ENCODE measurements at regions not wholly inside any gene's neighbourhood (a gene's known extent, or its start where the extent isn't known, plus 50 kb on each side); places are given as distances from the start of the nearest gene placed in this dataset.

DNA sequence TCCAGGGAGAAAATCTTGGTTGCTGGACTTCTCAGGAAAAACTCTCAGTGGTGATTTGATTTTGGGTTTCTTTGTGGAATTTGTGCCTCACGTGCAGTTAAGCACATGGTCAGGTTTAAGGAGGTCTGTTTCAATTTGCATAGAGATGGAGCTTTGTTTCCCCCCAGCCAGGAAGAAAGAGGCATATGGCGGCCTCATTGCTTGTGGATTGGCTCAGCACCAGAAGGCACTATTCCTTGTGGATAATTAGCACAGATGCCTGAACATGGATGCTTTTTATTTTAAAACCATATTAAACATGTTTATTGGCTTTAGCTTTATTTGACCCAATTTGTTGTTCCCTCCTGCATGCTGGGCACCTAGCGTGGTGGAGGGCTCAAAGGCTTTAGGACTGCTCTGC is 125.1 kb upstream of the RGMA start:
- no peaks in the 10 kb centered on the region for H3K4me1 Mint-ChIP-seq
- H3K27ac Mint-ChIP-seq (ENCODE audit: unreplicated experiment), result no peak overlapping the region
- DNase-seq (ENCODE audit: low read depth, low spot score), result no peak
- H3K9me3 Mint-ChIP-seq, result peaks cover 3% of the 10 kb centered on the region
- no peaks in the 10 kb centered on the region for H3K36me3 Mint-ChIP-seq (ENCODE audit: low read depth)
- TF ChIP-seq, protein P1, sequence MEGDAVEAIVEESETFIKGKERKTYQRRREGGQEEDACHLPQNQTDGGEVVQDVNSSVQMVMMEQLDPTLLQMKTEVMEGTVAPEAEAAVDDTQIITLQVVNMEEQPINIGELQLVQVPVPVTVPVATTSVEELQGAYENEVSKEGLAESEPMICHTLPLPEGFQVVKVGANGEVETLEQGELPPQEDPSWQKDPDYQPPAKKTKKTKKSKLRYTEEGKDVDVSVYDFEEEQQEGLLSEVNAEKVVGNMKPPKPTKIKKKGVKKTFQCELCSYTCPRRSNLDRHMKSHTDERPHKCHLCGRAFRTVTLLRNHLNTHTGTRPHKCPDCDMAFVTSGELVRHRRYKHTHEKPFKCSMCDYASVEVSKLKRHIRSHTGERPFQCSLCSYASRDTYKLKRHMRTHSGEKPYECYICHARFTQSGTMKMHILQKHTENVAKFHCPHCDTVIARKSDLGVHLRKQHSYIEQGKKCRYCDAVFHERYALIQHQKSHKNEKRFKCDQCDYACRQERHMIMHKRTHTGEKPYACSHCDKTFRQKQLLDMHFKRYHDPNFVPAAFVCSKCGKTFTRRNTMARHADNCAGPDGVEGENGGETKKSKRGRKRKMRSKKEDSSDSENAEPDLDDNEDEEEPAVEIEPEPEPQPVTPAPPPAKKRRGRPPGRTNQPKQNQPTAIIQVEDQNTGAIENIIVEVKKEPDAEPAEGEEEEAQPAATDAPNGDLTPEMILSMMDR (conservative IDR thresholded peaks at IDR 0.05), result no peak
- no peaks in the 10 kb centered on the region for H3K27me3 Mint-ChIP-seq (ENCODE audit: low read depth)
- no peak overlapping the region for H3K4me3 Mint-ChIP-seq

DNA sequence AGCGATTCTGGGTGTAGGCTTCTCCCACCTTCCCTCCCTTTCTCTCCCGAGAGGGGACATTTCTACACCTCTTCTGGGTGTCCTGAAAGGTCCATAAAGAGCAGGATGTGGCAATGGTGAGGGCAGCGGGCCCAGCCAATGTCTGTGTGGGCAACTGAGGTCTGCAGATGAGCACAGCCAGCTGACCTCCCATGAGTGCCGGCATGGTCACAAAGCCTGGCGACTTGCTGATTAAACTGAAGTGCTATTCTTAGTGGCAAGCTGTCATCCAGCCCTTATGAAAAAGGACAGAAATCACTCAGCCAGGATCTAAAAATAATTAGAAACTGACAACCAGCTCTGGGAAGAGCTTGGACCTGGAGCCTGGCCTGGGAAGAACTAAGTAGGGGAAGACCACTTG is 124.3 kb upstream of the RGMA start:
- H3K27me3 Mint-ChIP-seq (ENCODE audit: low read depth), result no peaks in the 10 kb centered on the region

GRCh38 chr15:93212578-93212977 is 123.6 kb upstream of the RGMA start:
- DNase-seq (ENCODE audit: low read depth, low spot score), result no peak
- H3K9me3 Mint-ChIP-seq, result peaks cover 3% of the 10 kb centered on the region
- no peak overlapping the region for H3K4me3 Mint-ChIP-seq
- H3K36me3 Mint-ChIP-seq (ENCODE audit: low read depth), result no peaks in the 10 kb centered on the region
- H3K4me1 Mint-ChIP-seq, result no peaks in the 10 kb centered on the region
- TF ChIP-seq, protein P1 (conservative IDR thresholded peaks at IDR 0.05), result no peak
- no peak overlapping the region for H3K27ac Mint-ChIP-seq (ENCODE audit: unreplicated experiment)
- no peaks in the 10 kb centered on the region for H3K27me3 Mint-ChIP-seq (ENCODE audit: low read depth)

More for the DNA sequence above, 124.3 kb upstream of the RGMA start:
- Mint-ChIP-seq H3K27ac (ENCODE audit: unreplicated experiment) (no peak overlapping the region), H3K9me3 (peaks cover 3% of the 10 kb centered on the region), H3K36me3 (ENCODE audit: low read depth) (no peaks in the 10 kb centered on the region), H3K4me3 (no peak overlapping the region), H3K4me1 (no peaks in the 10 kb centered on the region)
- TF ChIP-seq, protein P1 (conservative IDR thresholded peaks at IDR 0.05), result no peak
- no peak for DNase-seq (ENCODE audit: low read depth, low spot score)

GRCh38 chr15:93210995-93211394 is 122.0 kb upstream of the RGMA start:
- TF ChIP-seq, protein P1 (conservative IDR thresholded peaks at IDR 0.05), result no peak
- H3K4me1 Mint-ChIP-seq, result no peaks in the 10 kb centered on the region
- H3K27ac Mint-ChIP-seq (ENCODE audit: unreplicated experiment), result no peak overlapping the region
- no peaks in the 10 kb centered on the region for H3K27me3 Mint-ChIP-seq (ENCODE audit: low read depth)
- no peak overlapping the region for H3K4me3 Mint-ChIP-seq
- H3K9me3 Mint-ChIP-seq, result peaks cover 3% of the 10 kb centered on the region
- H3K36me3 Mint-ChIP-seq (ENCODE audit: low read depth), result no peaks in the 10 kb centered on the region
- DNase-seq (ENCODE audit: low read depth, low spot score), result no peak

GRCh38 chr15:93209690-93210445 is 120.9 kb upstream of the RGMA start:
- Mint-ChIP-seq H3K9me3 (peaks cover 3% of the 10 kb centered on the region), H3K27ac (ENCODE audit: unreplicated experiment) (no peak overlapping the region), H3K4me1 (peaks cover 9% of the 10 kb centered on the region), H3K27me3 (ENCODE audit: low read depth) (no peaks in the 10 kb centered on the region), H3K36me3 (ENCODE audit: low read depth) (no peaks in the 10 kb centered on the region), H3K4me3 (no peak overlapping the region)
- DNase-seq (ENCODE audit: low read depth, low spot score), result no peak
- TF ChIP-seq, protein P1 (conservative IDR thresholded peaks at IDR 0.05), result no peak

All from neural crest cell (in vitro differentiated cells).